ENCODE measurements at regions not wholly inside any gene's neighbourhood (a gene's known extent, or its start where the extent isn't known, plus 50 kb on each side); places are given as distances from the start of the nearest gene placed in this dataset.

DNA sequence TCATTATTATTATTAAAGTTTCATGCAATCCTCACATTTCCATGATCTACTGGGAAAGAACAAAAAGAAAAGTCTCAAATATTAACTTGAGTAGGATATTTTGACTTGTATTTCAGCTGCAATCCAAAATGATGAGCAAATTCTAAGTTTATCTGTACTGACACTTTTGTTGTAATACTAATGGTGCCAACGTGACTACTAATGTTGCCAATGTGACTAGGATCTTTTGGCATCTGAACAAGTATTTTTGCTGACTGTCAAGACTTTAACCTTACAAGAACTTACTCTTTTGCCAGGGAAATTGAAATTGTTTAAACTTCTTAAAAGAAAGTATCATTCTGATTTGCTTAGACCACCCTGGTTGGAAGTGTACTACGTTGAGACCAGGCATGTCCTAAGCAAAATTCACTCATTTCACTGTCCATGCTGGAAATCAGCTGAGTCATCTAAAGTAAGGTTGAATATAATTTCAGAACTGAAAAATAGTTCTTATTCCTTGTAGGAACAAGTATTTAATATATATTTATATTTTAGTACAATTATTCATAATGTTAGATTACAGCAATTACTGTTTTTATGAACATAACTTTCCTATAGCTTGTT, 78.5 kb upstream of the LYZL1 start:
- Histone ChIP-seq H3K4me3 (ENCODE audit: insufficient read depth, low read depth, low read length) (no peak overlapping the region), H3K4me2 (ENCODE audit: low read length) (no peak overlapping the region), H3K4me1 (ENCODE audit: insufficient read depth, low read length) (no peaks in the 10 kb centered on the region), H4K20me1 (ENCODE audit: insufficient read depth, low read length) (no peaks in the 10 kb centered on the region), H3K79me2 (ENCODE audit: insufficient read depth, low read length) (no peaks in the 10 kb centered on the region), H2AFZ (ENCODE audit: low read depth, low read length) (no peak overlapping the region), H3K9me3 (ENCODE audit: insufficient read depth, low read depth, low read length) (no peaks in the 10 kb centered on the region), H3K36me3 (ENCODE audit: insufficient read depth, low read length) (no peaks in the 10 kb centered on the region), H3K27me3 (ENCODE audit: insufficient read depth, low read length) (peaks cover 4% of the 10 kb centered on the region), H3K9ac (ENCODE audit: low read length) (no peak overlapping the region), H3K27ac (ENCODE audit: low read depth, low read length) (no peak overlapping the region)
- FAIRE-seq = no peak
- Mint-ChIP-seq H3K27ac (ENCODE audit: unreplicated experiment) (no peak overlapping the region), H3K4me1 (ENCODE audit: low read depth, unreplicated experiment) (no peaks in the 10 kb centered on the region), H3K36me3 (ENCODE audit: low read depth, unreplicated experiment) (no peaks in the 10 kb centered on the region), H3K9me3 (ENCODE audit: unreplicated experiment) (peaks cover 6% of the 10 kb centered on the region), H3K4me3 (ENCODE audit: unreplicated experiment) (no peak overlapping the region), H3K27me3 (ENCODE audit: low read depth, unreplicated experiment) (peaks cover 5% of the 10 kb centered on the region)
- TF ChIP-seq EZH2 (IDR thresholded peaks at IDR 0.05; ENCODE audit: insufficient read depth, low read length) = no peak
- TF ChIP-seq, protein P1, sequence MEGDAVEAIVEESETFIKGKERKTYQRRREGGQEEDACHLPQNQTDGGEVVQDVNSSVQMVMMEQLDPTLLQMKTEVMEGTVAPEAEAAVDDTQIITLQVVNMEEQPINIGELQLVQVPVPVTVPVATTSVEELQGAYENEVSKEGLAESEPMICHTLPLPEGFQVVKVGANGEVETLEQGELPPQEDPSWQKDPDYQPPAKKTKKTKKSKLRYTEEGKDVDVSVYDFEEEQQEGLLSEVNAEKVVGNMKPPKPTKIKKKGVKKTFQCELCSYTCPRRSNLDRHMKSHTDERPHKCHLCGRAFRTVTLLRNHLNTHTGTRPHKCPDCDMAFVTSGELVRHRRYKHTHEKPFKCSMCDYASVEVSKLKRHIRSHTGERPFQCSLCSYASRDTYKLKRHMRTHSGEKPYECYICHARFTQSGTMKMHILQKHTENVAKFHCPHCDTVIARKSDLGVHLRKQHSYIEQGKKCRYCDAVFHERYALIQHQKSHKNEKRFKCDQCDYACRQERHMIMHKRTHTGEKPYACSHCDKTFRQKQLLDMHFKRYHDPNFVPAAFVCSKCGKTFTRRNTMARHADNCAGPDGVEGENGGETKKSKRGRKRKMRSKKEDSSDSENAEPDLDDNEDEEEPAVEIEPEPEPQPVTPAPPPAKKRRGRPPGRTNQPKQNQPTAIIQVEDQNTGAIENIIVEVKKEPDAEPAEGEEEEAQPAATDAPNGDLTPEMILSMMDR (IDR thresholded peaks at IDR 0.05; ENCODE audit: insufficient read depth, low read depth, low read length) = no peak
- no peak for DNase-seq (ENCODE audit: low read depth)

DNA sequence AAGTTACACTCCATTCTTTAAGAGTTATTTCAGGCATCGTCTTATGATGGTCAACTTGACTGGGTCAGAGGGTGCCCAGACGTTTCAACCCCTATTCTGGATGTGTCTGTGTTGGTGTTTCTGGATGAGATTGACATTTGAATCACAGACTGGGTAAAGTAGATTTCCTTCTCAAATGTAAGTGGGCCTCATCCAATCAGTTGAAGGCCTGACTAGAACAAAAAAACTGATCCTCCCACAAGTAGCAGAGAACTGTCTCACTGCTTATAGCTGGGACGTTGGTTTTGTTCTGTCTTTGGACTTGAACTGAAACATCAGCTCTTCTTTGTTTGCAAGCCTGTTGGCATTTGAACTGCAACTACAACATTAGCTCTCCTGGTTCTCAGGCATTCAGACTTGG, 76.3 kb upstream of the LYZL1 start:
- no peak for FAIRE-seq
- Histone ChIP-seq H3K4me1 (ENCODE audit: insufficient read depth, low read length) (no peaks in the 10 kb centered on the region), H3K9ac (ENCODE audit: low read length) (no peak overlapping the region), H3K4me3 (ENCODE audit: insufficient read depth, low read depth, low read length) (no peak overlapping the region), H2AFZ (ENCODE audit: low read depth, low read length) (no peak overlapping the region), H3K36me3 (ENCODE audit: insufficient read depth, low read length) (no peaks in the 10 kb centered on the region), H3K4me2 (ENCODE audit: low read length) (no peak overlapping the region), H4K20me1 (ENCODE audit: insufficient read depth, low read length) (no peaks in the 10 kb centered on the region), H3K79me2 (ENCODE audit: insufficient read depth, low read length) (no peaks in the 10 kb centered on the region), H3K27ac (ENCODE audit: low read depth, low read length) (no peak overlapping the region), H3K9me3 (ENCODE audit: insufficient read depth, low read depth, low read length) (no peaks in the 10 kb centered on the region), H3K27me3 (ENCODE audit: insufficient read depth, low read length) (no peaks in the 10 kb centered on the region)
- TF ChIP-seq, protein P1 (IDR thresholded peaks at IDR 0.05; ENCODE audit: insufficient read depth, low read depth, low read length) = no peak
- no peak for TF ChIP-seq EZH2 (IDR thresholded peaks at IDR 0.05; ENCODE audit: insufficient read depth, low read length)
- Mint-ChIP-seq H3K36me3 (ENCODE audit: low read depth, unreplicated experiment) (no peaks in the 10 kb centered on the region), H3K4me3 (ENCODE audit: unreplicated experiment) (no peak overlapping the region), H3K9me3 (ENCODE audit: unreplicated experiment) (peaks cover 9% of the 10 kb centered on the region), H3K4me1 (ENCODE audit: low read depth, unreplicated experiment) (no peaks in the 10 kb centered on the region), H3K27ac (ENCODE audit: unreplicated experiment) (no peak overlapping the region), H3K27me3 (ENCODE audit: low read depth, unreplicated experiment) (no peaks in the 10 kb centered on the region)
- DNase-seq (ENCODE audit: low read depth) = no peak

DNA sequence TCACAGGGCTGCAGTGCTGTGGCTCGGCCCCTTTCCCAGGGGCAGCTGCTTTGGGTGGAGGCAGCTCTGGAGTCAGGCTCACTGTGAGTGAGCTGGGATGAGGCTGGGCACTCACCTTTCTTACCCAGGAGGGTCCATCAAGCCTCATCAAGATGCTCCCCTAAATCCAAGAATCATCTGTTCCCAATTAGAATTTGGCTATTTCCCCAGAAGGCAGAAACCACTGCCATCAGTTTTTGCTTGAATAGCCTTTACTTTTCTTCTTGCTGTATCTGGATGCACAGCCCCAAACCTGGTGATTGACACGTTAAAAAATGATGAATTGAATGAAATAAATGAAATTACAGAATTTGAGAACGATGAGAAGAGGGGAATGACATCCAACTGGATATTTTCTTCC, 74.3 kb upstream of the LYZL1 start:
- H3K36me3 Mint-ChIP-seq (ENCODE audit: low read depth, unreplicated experiment) = no peaks in the 10 kb centered on the region
- DNase-seq (ENCODE audit: low read depth) = no peak
- H3K4me1 Mint-ChIP-seq (ENCODE audit: low read depth, unreplicated experiment) = no peaks in the 10 kb centered on the region

More for the DNA sequence above, 74.3 kb upstream of the LYZL1 start:
- H3K4me3 Mint-ChIP-seq (ENCODE audit: unreplicated experiment) = no peak overlapping the region
- peaks cover 7% of the 10 kb centered on the region for H3K9me3 Mint-ChIP-seq (ENCODE audit: unreplicated experiment)
- H3K27me3 ChIP-seq (ENCODE audit: insufficient read depth, low read length) = no peaks in the 10 kb centered on the region
- no peak overlapping the region for H3K27ac Mint-ChIP-seq (ENCODE audit: unreplicated experiment)
- H3K27me3 Mint-ChIP-seq (ENCODE audit: low read depth, unreplicated experiment) = no peaks in the 10 kb centered on the region
- no peak overlapping the region for H3K9ac ChIP-seq (ENCODE audit: low read length)
- no peaks in the 10 kb centered on the region for H4K20me1 ChIP-seq (ENCODE audit: insufficient read depth, low read length)
- no peaks in the 10 kb centered on the region for H3K36me3 ChIP-seq (ENCODE audit: insufficient read depth, low read length)
- H3K4me1 ChIP-seq (ENCODE audit: insufficient read depth, low read length) = no peaks in the 10 kb centered on the region
- H2AFZ ChIP-seq (ENCODE audit: low read depth, low read length) = no peak overlapping the region
- H3K27ac ChIP-seq (ENCODE audit: low read depth, low read length) = no peak overlapping the region
- H3K9me3 ChIP-seq (ENCODE audit: insufficient read depth, low read depth, low read length) = no peaks in the 10 kb centered on the region
- no peaks in the 10 kb centered on the region for H3K79me2 ChIP-seq (ENCODE audit: insufficient read depth, low read length)
- FAIRE-seq = no peak
- TF ChIP-seq, protein P1 (IDR thresholded peaks at IDR 0.05; ENCODE audit: insufficient read depth, low read depth, low read length) = no peak
- no peak for TF ChIP-seq EZH2 (IDR thresholded peaks at IDR 0.05; ENCODE audit: insufficient read depth, low read length)
- no peak overlapping the region for H3K4me2 ChIP-seq (ENCODE audit: low read length)
- no peak overlapping the region for H3K4me3 ChIP-seq (ENCODE audit: insufficient read depth, low read depth, low read length)
